ENCODE measurements at regions not wholly inside any gene's neighbourhood (a gene's known extent, or its start where the extent isn't known, plus 50 kb on each side); places are given as distances from the start of the nearest gene placed in this dataset.

DNA sequence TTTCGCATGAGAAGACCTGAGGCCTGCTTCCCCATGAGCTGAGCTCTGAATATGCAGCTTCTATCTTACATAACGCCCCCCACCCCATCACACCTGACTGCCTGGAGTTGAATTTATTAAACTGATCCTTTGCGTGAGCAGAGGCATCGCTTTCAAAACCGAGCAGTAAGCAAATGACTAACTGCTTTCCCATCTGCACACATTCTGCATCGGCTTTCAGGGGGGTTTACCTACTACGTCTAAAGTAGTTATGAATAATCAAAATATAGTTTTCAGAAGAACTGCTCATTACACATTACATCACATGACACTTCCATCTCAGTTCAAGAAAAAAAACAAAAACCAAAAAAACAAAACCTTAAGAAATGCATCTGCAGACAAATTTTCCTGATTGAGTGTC, 54.7 kb upstream of the EGR2 start:
- no peak for TF ChIP-seq POLR2AphosphoS5 (IDR thresholded peaks at IDR 0.05; ENCODE audit: borderline replicate concordance, low read depth, low read length)
- no peak for TF ChIP-seq EZH2 (IDR thresholded peaks at IDR 0.05)

Data from SK-N-MC (cell line).